H9 (cell line): ENCODE measurements at regions not wholly inside any gene's neighbourhood (a gene's known extent, or its start where the extent isn't known, plus 50 kb on each side); places are given as distances from the start of the nearest gene placed in this dataset.

Source experiments
- DNase-seq: peaks from one replicate; pipeline ENCODE4 v3.0.0-alpha.2; 2017
- H2AFZ ChIP-seq: one replicate; pipeline ENCODE4 v1.6.1; 2013; ENCODE audit warnings: mild to moderate bottlenecking, low read length, control low read depth, moderate library complexity
- H2AK5ac ChIP-seq: 2 replicates; pipeline ENCODE4 v1.6.1; 2013; ENCODE audit warnings: low read length, control low read depth, mixed read lengths; ENCODE audit not compliant: insufficient read length
- H2BK120ac ChIP-seq: one replicate; pipeline ENCODE4 v1.6.1; 2013; ENCODE audit warnings: low read depth, mild to moderate bottlenecking, low read length, control low read depth, inconsistent platforms; ENCODE audit not compliant: poor library complexity, severe bottlenecking
- H2BK12ac ChIP-seq: 2 replicates; pipeline ENCODE4 v1.6.1; 2013; ENCODE audit warnings: low read length, control low read depth, mixed read lengths, low read depth; ENCODE audit not compliant: insufficient read length
- H2BK15ac ChIP-seq: 2 replicates; pipeline ENCODE4 v1.6.1; 2013; ENCODE audit warnings: low read depth, low read length, control low read depth
- H2BK20ac ChIP-seq: one replicate; pipeline ENCODE4 v1.6.1; 2013; ENCODE audit warnings: low read depth, mild to moderate bottlenecking, low read length, control low read depth, inconsistent platforms; ENCODE audit not compliant: poor library complexity, severe bottlenecking
- H2BK5ac ChIP-seq: 2 replicates; pipeline ENCODE4 v1.6.1; 2013; ENCODE audit warnings: low read length, control low read depth, mixed read lengths; ENCODE audit not compliant: insufficient read length
- H3K14ac ChIP-seq: 2 replicates; pipeline ENCODE4 v1.6.1; 2013; ENCODE audit warnings: low read length, control low read depth; ENCODE audit not compliant: insufficient read depth
- H3K18ac ChIP-seq: 2 replicates; pipeline ENCODE4 v1.6.1; 2013; ENCODE audit warnings: low read depth, mild to moderate bottlenecking, mixed read lengths, low read length, control low read depth; ENCODE audit not compliant: insufficient read length
- H3K23ac ChIP-seq: 2 replicates; pipeline ENCODE4 v1.6.1; 2013; ENCODE audit warnings: low read length, control low read depth, mixed read lengths, low read depth; ENCODE audit not compliant: insufficient read length
- H3K23me2 ChIP-seq: 2 replicates; pipeline ENCODE4 v1.6.1; 2013; ENCODE audit warnings: low read depth, mild to moderate bottlenecking, mixed read lengths, low read length, control low read depth; ENCODE audit not compliant: insufficient read length, poor library complexity, severe bottlenecking
- H3K27ac ChIP-seq: 2 replicates; pipeline ENCODE4 v1.5.1; 2013; ENCODE audit warnings: low read length, control low read depth, mixed read lengths, low read depth; ENCODE audit not compliant: insufficient read length
- H3K27me3 ChIP-seq: 2 replicates; pipeline ENCODE4 v1.6.1; 2013; ENCODE audit warnings: low read length, control low read depth, inconsistent platforms; ENCODE audit not compliant: insufficient read depth
- H3K4ac ChIP-seq: 2 replicates; pipeline ENCODE4 v1.6.1; 2013; ENCODE audit warnings: low read depth, mild to moderate bottlenecking, control low read depth, inconsistent platforms, low read length, moderate library complexity
- H3K4me1 ChIP-seq: 2 replicates; pipeline ENCODE4 v1.6.1; 2013; ENCODE audit warnings: low read length, control low read depth, inconsistent platforms; ENCODE audit not compliant: insufficient read depth
- H3K4me2 ChIP-seq: 2 replicates; pipeline ENCODE4 v1.6.1; 2013; ENCODE audit warnings: low read length, control low read depth, mixed read lengths; ENCODE audit not compliant: insufficient read length, insufficient read depth
- H3K56ac ChIP-seq: 2 replicates; pipeline ENCODE4 v1.6.1; 2013; ENCODE audit warnings: low read depth, mild to moderate bottlenecking, mixed read lengths, low read length, control low read depth; ENCODE audit not compliant: insufficient read length
- H3K79me1 ChIP-seq: 2 replicates; pipeline ENCODE4 v1.6.1; 2013; ENCODE audit warnings: low read depth, mild to moderate bottlenecking, moderate library complexity, low read length, control low read depth, inconsistent platforms; ENCODE audit not compliant: insufficient read depth, poor library complexity, severe bottlenecking
- H3K79me2 ChIP-seq: 2 replicates; pipeline ENCODE4 v1.6.1; 2013; ENCODE audit warnings: low read length, control low read depth, inconsistent platforms; ENCODE audit not compliant: insufficient read depth
- H3K9ac ChIP-seq: 2 replicates; pipeline ENCODE4 v1.6.1; 2013; ENCODE audit warnings: low read length, control low read depth, mixed read lengths; ENCODE audit not compliant: insufficient read length; ENCODE audit errors: extremely low read depth
- H3K9me3 ChIP-seq: one replicate; pipeline ENCODE4 v1.6.1; 2013; ENCODE audit warnings: low read depth, low read length, inconsistent platforms; ENCODE audit not compliant: control insufficient read depth
- H3T11ph ChIP-seq: one replicate; pipeline ENCODE4 v1.6.1; 2013; ENCODE audit warnings: mild to moderate bottlenecking, low read length, control low read depth, inconsistent platforms
- H4K20me1 ChIP-seq: one replicate; pipeline ENCODE4 v1.6.1; 2013; ENCODE audit not compliant: control insufficient read depth, insufficient read length, insufficient read depth
- H4K5ac ChIP-seq: 2 replicates; pipeline ENCODE4 v1.6.1; 2013; ENCODE audit warnings: low read depth, mild to moderate bottlenecking, mixed read lengths, low read length, control low read depth; ENCODE audit not compliant: insufficient read length
- H4K8ac ChIP-seq: replicated peaks from 2 replicates; pipeline ENCODE4 v1.6.1; 2013; ENCODE audit warnings: low read length, control low read depth, mixed read lengths, low read depth; ENCODE audit not compliant: insufficient read length
- H4K91ac ChIP-seq: 2 replicates; pipeline ENCODE4 v1.6.1; 2013; ENCODE audit warnings: low read depth, mild to moderate bottlenecking, moderate library complexity, mixed read lengths, low read length, control low read depth; ENCODE audit not compliant: insufficient read length
- H3K27ac Mint-ChIP-seq, 3 experiments: 2 replicates in 2 of 3; 3 replicates in 1 of 3; pipeline ENCODE4 v1.8.0; 2020 to 2021; ENCODE audit warnings: mixed read lengths in 3 of 3, mild to moderate bottlenecking in 1 of 3, moderate library complexity in 1 of 3
- H3K27me3 Mint-ChIP-seq: 2 replicates; pipeline ENCODE4 v1.8.0; 2021; ENCODE audit warnings: low read depth, mild to moderate bottlenecking, moderate library complexity, mixed read lengths
- H3K36me3 Mint-ChIP-seq, 3 experiments: 2 replicates in 2 of 3; 3 replicates in 1 of 3; pipeline ENCODE4 v1.8.0; 2020 to 2021; ENCODE audit warnings: low read depth in 3 of 3, mixed read lengths in 3 of 3; ENCODE audit not compliant: insufficient read depth in 1 of 3
- H3K4me1 Mint-ChIP-seq, 2 experiments: 2 replicates each; pipeline ENCODE4 v1.8.0; 2020; ENCODE audit warnings: mixed read lengths in 2 of 2
- H3K4me3 Mint-ChIP-seq, 2 experiments: 2 replicates in 1 of 2; 3 replicates in 1 of 2; pipeline ENCODE4 v1.8.0; 2020 to 2021; ENCODE audit warnings: mild to moderate bottlenecking in 2 of 2, mixed read lengths in 2 of 2, moderate library complexity in 1 of 2
- H3K9me3 Mint-ChIP-seq, 2 experiments: 2 replicates in 1 of 2; 3 replicates in 1 of 2; pipeline ENCODE4 v1.8.0; 2020; ENCODE audit warnings: mild to moderate bottlenecking in 2 of 2, mixed read lengths in 2 of 2, moderate library complexity in 1 of 2
- WGBS: extraction: QIAGEN DNeasy Blood & Tissue Kit; methylation state at CpG from one replicate; pipeline ENCODE4 v1.1.7; 2013; ENCODE audit warnings: missing lambda C conversion rate, low lambda C conversion rate, mixed read lengths; ENCODE audit not compliant: insufficient read length; ENCODE audit errors: extremely low coverage; 5-methylcytosine and 5-hydroxymethylcytosine counted together
- TF ChIP-seq, protein P1 (sequence below): fragments of 200-600 bp; sonication (generic); conservative IDR thresholded peaks from 3 replicates; pipeline ENCODE4 v1.8.0; 2021; ENCODE audit warnings: antibody characterized with exemption, mild to moderate bottlenecking

DNA sequence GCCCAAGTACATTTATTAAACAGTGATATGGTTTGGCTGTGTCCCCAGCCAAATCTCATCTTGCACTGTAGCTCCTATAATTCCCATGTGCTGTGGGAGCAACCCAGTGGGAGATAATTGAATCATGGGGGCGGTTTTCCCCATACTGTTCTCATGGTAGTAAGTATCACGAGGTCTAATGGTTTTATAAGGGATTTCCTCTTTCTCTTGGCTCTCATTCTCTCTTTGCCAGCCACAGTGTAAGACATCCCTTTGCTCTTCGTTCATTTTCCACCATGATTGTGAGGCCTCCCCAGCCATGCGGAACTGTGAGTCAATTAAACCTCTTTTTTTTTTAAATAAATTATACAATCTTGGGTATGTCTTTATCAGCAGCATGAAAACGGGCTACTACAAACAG is 228.0 kb upstream of the TP63 start:
- H3K56ac ChIP-seq, result no peak overlapping the region
- no peak overlapping the region for H2AK5ac ChIP-seq
- H3K4ac ChIP-seq, result no peak overlapping the region
- Mint-ChIP-seq H3K27ac (no peak overlapping the region), H3K9me3 (no peaks in the 10 kb centered on the region), H3K4me1 (peaks cover 0 to 4% of the 10 kb centered on the region in 2 experiments; a peak in 2 of 4 replicates), H3K4me3 (no peak overlapping the region), H3K36me3 (no peaks in the 10 kb centered on the region; a peak in 1 of 7 replicates), H3K27me3 (no peaks in the 10 kb centered on the region)
- H3K14ac ChIP-seq, result no peak overlapping the region
- no peaks in the 10 kb centered on the region for H4K20me1 ChIP-seq
- H3K23me2 ChIP-seq, result no peaks in the 10 kb centered on the region
- H4K5ac ChIP-seq, result no peak overlapping the region
- no peak overlapping the region for H3K23ac ChIP-seq
- no peak overlapping the region for H4K91ac ChIP-seq
- H2BK120ac ChIP-seq, result no peak overlapping the region
- H3K79me1 ChIP-seq, result no peaks in the 10 kb centered on the region
- no peak overlapping the region for H2BK12ac ChIP-seq
- H4K8ac ChIP-seq, result no peak overlapping the region
- no peak overlapping the region for H2BK15ac ChIP-seq
- DNase-seq, result no peak
- no peaks in the 10 kb centered on the region for H3K27me3 ChIP-seq
- H3K9me3 ChIP-seq, result no peaks in the 10 kb centered on the region
- H2BK20ac ChIP-seq, result no peak overlapping the region
- H3K79me2 ChIP-seq, result no peaks in the 10 kb centered on the region
- H3K9ac ChIP-seq, result no peak overlapping the region
- H3T11ph ChIP-seq, result no peak overlapping the region
- no CpG with 5 or more reads among the region's 5 CpGs for WGBS
- H3K4me2 ChIP-seq, result no peak overlapping the region
- H2BK5ac ChIP-seq, result no peak overlapping the region
- no peak overlapping the region for H2AFZ ChIP-seq
- H3K18ac ChIP-seq, result no peak overlapping the region
- H3K4me1 ChIP-seq, result no peaks in the 10 kb centered on the region
- TF ChIP-seq, protein P1, sequence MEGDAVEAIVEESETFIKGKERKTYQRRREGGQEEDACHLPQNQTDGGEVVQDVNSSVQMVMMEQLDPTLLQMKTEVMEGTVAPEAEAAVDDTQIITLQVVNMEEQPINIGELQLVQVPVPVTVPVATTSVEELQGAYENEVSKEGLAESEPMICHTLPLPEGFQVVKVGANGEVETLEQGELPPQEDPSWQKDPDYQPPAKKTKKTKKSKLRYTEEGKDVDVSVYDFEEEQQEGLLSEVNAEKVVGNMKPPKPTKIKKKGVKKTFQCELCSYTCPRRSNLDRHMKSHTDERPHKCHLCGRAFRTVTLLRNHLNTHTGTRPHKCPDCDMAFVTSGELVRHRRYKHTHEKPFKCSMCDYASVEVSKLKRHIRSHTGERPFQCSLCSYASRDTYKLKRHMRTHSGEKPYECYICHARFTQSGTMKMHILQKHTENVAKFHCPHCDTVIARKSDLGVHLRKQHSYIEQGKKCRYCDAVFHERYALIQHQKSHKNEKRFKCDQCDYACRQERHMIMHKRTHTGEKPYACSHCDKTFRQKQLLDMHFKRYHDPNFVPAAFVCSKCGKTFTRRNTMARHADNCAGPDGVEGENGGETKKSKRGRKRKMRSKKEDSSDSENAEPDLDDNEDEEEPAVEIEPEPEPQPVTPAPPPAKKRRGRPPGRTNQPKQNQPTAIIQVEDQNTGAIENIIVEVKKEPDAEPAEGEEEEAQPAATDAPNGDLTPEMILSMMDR, result no peak
- no peak overlapping the region for H3K27ac ChIP-seq
